ENCODE measurements at regions not wholly inside any gene's neighbourhood (a gene's known extent, or its start where the extent isn't known, plus 50 kb on each side); places are given as distances from the start of the nearest gene placed in this dataset.

GRCh38 chr5:107063511-107063910 lies 607.2 kb downstream of the EFNA5 start:
- TF ChIP-seq POLR2A (IDR thresholded peaks at IDR 0.05) (no peak), CTCF (IDR thresholded peaks at IDR 0.05) (no peak), POLR2AphosphoS5 (IDR thresholded peaks at IDR 0.05) (no peak), EP300 (IDR thresholded peaks at IDR 0.05) (no peak)
